Stimulated activated naive CD4-positive, alpha-beta T cell (primary cell): ENCODE measurements at regions not wholly inside any gene's neighbourhood (a gene's known extent, or its start where the extent isn't known, plus 50 kb on each side); places are given as distances from the start of the nearest gene placed in this dataset.

Source experiments
- DNase-seq, 6 experiments: peaks; one replicate each; lab custom pipeline; 2025; lab: John Stamatoyannopoulos, UW

GRCh38 chr3:25099666-25100065, 328.4 kb upstream of the RARB start:
- DNase-seq = no peak

GRCh38 chr3:25103391-25103790, 324.7 kb upstream of the RARB start:
- DNase-seq = no peak

- DNase-seq = no peak
Observed at GRCh38 chr3:25107918-25108617, 320.0 kb upstream of the RARB start.

- DNase-seq = no peak
Observed at GRCh38 chr3:25110642-25111041, 317.4 kb upstream of the RARB start.

- no peak for DNase-seq
Observed at GRCh38 chr3:25113891-25114290, 314.2 kb upstream of the RARB start.

- no peak for DNase-seq
Observed at GRCh38 chr3:25114532-25114931, 313.5 kb upstream of the RARB start.

- DNase-seq = no peak
Observed at GRCh38 chr3:25117005-25117593, 311.0 kb upstream of the RARB start.

GRCh38 chr3:25119682-25120081, 308.4 kb upstream of the RARB start:
- no peak for DNase-seq

- no peak for DNase-seq
Observed at GRCh38 chr3:25120665-25121064, 307.4 kb upstream of the RARB start.

GRCh38 chr3:25125201-25125600, 302.9 kb upstream of the RARB start:
- DNase-seq = no peak

- DNase-seq = no peak
Observed at GRCh38 chr3:25128735-25129134, 299.3 kb upstream of the RARB start.

GRCh38 chr3:25130724-25131520, 297.1 kb upstream of the RARB start:
- DNase-seq = no peak

- DNase-seq = no peak
Observed at GRCh38 chr3:25133588-25133987, 294.5 kb upstream of the RARB start.

- no peak for DNase-seq
Observed at GRCh38 chr3:25137606-25138005, 290.5 kb upstream of the RARB start.

- DNase-seq = no peak
Observed at GRCh38 chr3:25139267-25139666, 288.8 kb upstream of the RARB start.

- no peak for DNase-seq
Observed at GRCh38 chr3:25142609-25143355, 285.3 kb upstream of the RARB start.

- DNase-seq = no peak
Observed at GRCh38 chr3:25143356-25144025, 284.6 kb upstream of the RARB start.

- DNase-seq = no peak
Observed at GRCh38 chr3:25144430-25144829, 283.6 kb upstream of the RARB start.

GRCh38 chr3:25145176-25145575, 282.9 kb upstream of the RARB start:
- DNase-seq = no peak

- DNase-seq = no peak
Observed at GRCh38 chr3:25150199-25150598, 277.9 kb upstream of the RARB start.

- DNase-seq = no peak
Observed at GRCh38 chr3:25151281-25151902, 276.7 kb upstream of the RARB start.
